ENCODE measurements at regions not wholly inside any gene's neighbourhood (a gene's known extent, or its start where the extent isn't known, plus 50 kb on each side); places are given as distances from the start of the nearest gene placed in this dataset.

GRCh38 chr1:10848109-10848684, 51.8 kb upstream of the CASZ1 start:
- Mint-ChIP-seq H3K4me3 (no peak overlapping the region), H3K36me3 (no peaks in the 10 kb centered on the region), H3K27ac (no peak overlapping the region), H3K9me3 (peaks cover 27% of the 10 kb centered on the region), H3K27me3 (ENCODE audit: low read depth) (no peaks in the 10 kb centered on the region), H3K4me1 (no peaks in the 10 kb centered on the region)
- DNase-seq (ENCODE audit: low spot score in 2 of 2, unreplicated experiment in 2 of 2): no peak
- no peak for TF ChIP-seq CTCF (IDR thresholded peaks at IDR 0.05; ENCODE audit: unreplicated experiment)

DNA sequence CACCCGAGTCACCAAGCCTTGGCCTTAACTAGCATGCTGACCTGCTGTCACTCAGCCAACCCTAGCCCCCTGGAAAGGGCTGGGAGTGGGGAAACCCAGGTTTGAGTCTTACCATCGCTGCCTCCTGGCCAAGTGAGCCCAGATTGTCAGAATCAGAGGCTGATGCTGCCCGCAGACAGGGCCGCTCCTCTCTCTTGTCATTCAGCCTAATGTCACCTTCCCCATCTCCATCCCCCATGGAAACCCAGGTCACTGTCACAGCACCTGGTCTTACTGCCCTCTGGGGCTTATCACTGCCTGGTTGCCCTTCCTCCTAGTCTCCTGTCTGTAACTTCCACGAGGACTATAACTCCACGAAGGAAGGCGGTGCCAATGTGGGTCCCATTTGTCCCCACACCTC, 53.6 kb upstream of the CASZ1 start:
- no peaks in the 10 kb centered on the region for H3K36me3 Mint-ChIP-seq
- no peaks in the 10 kb centered on the region for H3K27me3 Mint-ChIP-seq (ENCODE audit: low read depth)
- no peak overlapping the region for H3K4me3 Mint-ChIP-seq
- H3K9me3 Mint-ChIP-seq: peaks cover 14% of the 10 kb centered on the region
- H3K27ac Mint-ChIP-seq: no peak overlapping the region
- TF ChIP-seq CTCF (IDR thresholded peaks at IDR 0.05; ENCODE audit: unreplicated experiment): no peak
- DNase-seq (ENCODE audit: low spot score in 2 of 2, unreplicated experiment in 2 of 2): no peak
- no peaks in the 10 kb centered on the region for H3K4me1 Mint-ChIP-seq

DNA sequence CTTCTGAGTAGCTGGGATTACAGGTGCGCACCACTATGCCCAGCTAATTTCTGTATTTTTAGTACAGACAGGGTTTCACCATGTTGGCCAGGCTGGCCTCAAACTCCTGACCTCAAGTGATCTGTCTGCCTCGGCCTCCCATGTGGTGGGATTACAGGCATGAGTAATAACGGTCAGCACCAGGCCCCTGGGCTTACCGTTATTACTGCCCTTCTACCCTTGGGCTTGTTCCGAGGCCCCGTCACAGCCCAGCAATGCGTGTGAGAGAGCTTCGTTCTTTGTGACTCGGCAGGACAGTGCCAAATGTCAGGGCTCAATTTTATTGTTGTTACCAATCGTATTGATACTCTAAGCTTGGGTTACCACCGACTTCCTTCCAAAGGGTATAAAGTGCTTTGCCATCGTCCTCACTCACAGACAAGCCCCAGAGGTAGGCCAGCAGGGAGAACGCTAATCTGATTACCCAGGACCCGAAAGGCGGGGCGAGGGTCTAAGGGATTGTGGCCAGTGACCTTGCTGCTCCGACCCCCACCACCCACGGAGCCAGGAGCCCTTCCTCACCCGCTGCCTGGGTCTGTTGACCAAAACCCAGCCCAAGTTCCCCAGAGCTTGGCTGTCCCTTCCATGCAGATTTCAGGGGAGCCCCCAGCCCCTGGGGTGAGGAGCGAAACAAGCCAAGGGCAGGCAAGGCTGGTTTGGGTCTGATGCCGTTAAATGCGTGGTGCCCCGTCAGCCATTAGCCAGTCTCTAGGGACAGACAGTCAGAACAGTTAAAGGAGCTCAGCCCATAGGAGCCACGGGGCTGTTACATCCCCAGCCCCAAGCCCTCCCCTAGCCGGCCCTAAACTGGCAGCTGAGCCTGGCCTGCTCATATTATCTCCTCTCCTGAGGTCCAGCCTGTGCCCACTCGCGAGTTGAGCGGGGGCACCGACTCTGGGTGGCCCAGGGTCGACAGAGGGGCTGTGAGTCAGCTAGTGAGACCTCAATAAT, 54.9 kb upstream of the CASZ1 start:
- no peaks in the 10 kb centered on the region for H3K4me1 Mint-ChIP-seq
- H3K4me3 Mint-ChIP-seq: no peak overlapping the region
- TF ChIP-seq CTCF (IDR thresholded peaks at IDR 0.05; ENCODE audit: unreplicated experiment): no peak
- H3K27me3 Mint-ChIP-seq (ENCODE audit: low read depth): no peaks in the 10 kb centered on the region
- no peaks in the 10 kb centered on the region for H3K36me3 Mint-ChIP-seq
- H3K9me3 Mint-ChIP-seq: peaks cover 13% of the 10 kb centered on the region
- no peak overlapping the region for H3K27ac Mint-ChIP-seq
- DNase-seq (ENCODE audit: low spot score in 2 of 2, unreplicated experiment in 2 of 2): no peak

DNA sequence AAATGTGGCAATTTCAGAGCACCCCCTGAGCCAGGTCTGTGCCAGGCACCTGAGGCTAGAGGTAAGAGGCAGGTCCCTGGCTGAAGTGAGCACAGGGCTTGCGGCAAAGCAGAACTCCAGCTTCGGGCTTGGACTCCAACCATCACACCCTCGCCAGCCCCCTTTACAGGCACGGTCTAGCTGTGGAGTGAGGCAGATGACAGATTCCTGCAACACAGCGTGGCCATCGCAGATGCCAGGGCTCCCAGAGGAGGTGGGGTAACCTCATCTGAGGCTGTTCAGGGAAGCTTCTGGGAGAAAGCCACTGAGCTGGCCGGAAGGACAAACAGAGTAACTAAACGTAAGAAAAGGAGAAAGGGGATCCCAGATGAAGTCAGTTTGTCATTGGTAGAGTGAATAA, 55.6 kb upstream of the CASZ1 start:
- H3K4me3 Mint-ChIP-seq: no peak overlapping the region
- TF ChIP-seq CTCF (IDR thresholded peaks at IDR 0.05; ENCODE audit: unreplicated experiment): no peak
- H3K9me3 Mint-ChIP-seq: peaks cover 6% of the 10 kb centered on the region
- no peaks in the 10 kb centered on the region for H3K4me1 Mint-ChIP-seq
- no peaks in the 10 kb centered on the region for H3K36me3 Mint-ChIP-seq
- H3K27me3 Mint-ChIP-seq (ENCODE audit: low read depth): no peaks in the 10 kb centered on the region
- H3K27ac Mint-ChIP-seq: no peak overlapping the region
- no peak for DNase-seq (ENCODE audit: low spot score in 2 of 2, unreplicated experiment in 2 of 2)

DNA sequence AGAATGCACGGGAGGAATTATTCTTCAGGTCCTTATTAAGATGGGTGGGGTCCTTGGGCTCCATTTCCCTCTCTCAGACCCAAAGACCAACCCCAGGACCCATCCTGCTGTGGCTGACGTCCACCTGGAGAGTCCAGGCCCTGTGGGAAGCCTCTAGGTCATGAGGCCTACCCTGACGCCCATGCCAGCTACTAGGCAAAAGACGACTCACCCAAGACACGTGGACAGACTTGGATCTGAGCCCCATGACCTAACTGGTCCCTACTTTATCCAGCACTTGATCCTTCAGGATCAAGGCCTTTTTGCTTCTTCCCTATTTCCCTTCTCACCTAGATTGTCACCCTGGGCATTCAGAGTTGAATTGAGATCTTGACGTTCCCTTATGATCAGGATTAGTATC, 56.0 kb upstream of the CASZ1 start:
- Mint-ChIP-seq H3K4me1 (no peaks in the 10 kb centered on the region), H3K36me3 (no peaks in the 10 kb centered on the region), H3K27me3 (ENCODE audit: low read depth) (no peaks in the 10 kb centered on the region), H3K4me3 (no peak overlapping the region), H3K9me3 (peaks cover 5% of the 10 kb centered on the region), H3K27ac (no peak overlapping the region)
- TF ChIP-seq CTCF (IDR thresholded peaks at IDR 0.05; ENCODE audit: unreplicated experiment): no peak
- no peak for DNase-seq (ENCODE audit: low spot score in 2 of 2, unreplicated experiment in 2 of 2)

All from mesothelial cell of epicardium (in vitro differentiated cells).